LNCaP clone FGC (cell line): ENCODE measurements at regions not wholly inside any gene's neighbourhood (a gene's known extent, or its start where the extent isn't known, plus 50 kb on each side); places are given as distances from the start of the nearest gene placed in this dataset.

ENCODE experiments used
- DNase-seq: peaks from one replicate; pipeline ENCODE4 v3.0.0-alpha.2; 2011; ENCODE audit warnings: low read depth
- H3K4me3 ChIP-seq: 2 replicates; pipeline ENCODE4 v1.5.1; 2011; ENCODE audit warnings: mild to moderate bottlenecking, low read depth, low read length, control low read depth
- CTCF ChIP-seq: IDR thresholded peaks from 2 replicates; pipeline ENCODE4 v1.5.1; 2012; ENCODE audit warnings: mild to moderate bottlenecking; ENCODE audit not compliant: control insufficient read depth, insufficient read depth; ENCODE audit errors: extremely low read depth

GRCh38 chr13:38202740-38203139 lies 146.9 kb upstream of the UFM1 start:
- no peak overlapping the region for H3K4me3 ChIP-seq
- TF ChIP-seq CTCF, result no peak
- DNase-seq, result no peak

- H3K4me3 ChIP-seq, result no peak overlapping the region
- TF ChIP-seq CTCF, result no peak
- DNase-seq, result no peak
These were observed 158.6 kb upstream of the UFM1 start for GRCh38 chr13:38191016-38191415.

- DNase-seq, result no peak
- TF ChIP-seq CTCF, result no peak
- H3K4me3 ChIP-seq, result no peak overlapping the region
These were observed 169.0 kb upstream of the UFM1 start for GRCh38 chr13:38180670-38181069.

- no peak for TF ChIP-seq CTCF
- DNase-seq, result no peak
- no peak overlapping the region for H3K4me3 ChIP-seq
These were observed 169.5 kb upstream of the UFM1 start for GRCh38 chr13:38180126-38180525.

- no peak for TF ChIP-seq CTCF
- no peak overlapping the region for H3K4me3 ChIP-seq
- DNase-seq, result no peak
These were observed 173.0 kb upstream of the UFM1 start for GRCh38 chr13:38176664-38177063.

GRCh38 chr13:38173403-38173802 lies 176.2 kb upstream of the UFM1 start:
- no peak for DNase-seq
- TF ChIP-seq CTCF, result no peak
- no peak overlapping the region for H3K4me3 ChIP-seq

- TF ChIP-seq CTCF, result no peak
- DNase-seq, result no peak
- H3K4me3 ChIP-seq, result no peak overlapping the region
These were observed 182.4 kb upstream of the UFM1 start for GRCh38 chr13:38167164-38167822.
